Keratinocyte (primary cell): ENCODE measurements at regions not wholly inside any gene's neighbourhood (a gene's known extent, or its start where the extent isn't known, plus 50 kb on each side); places are given as distances from the start of the nearest gene placed in this dataset.

ENCODE experiments used
- DNase-seq: peaks from one replicate; pipeline ENCODE4 v3.0.0-alpha.2; 2011; ENCODE audit warnings: low read depth, missing footprints, low spot score
- FAIRE-seq: peaks from 2 replicates; lab custom pipeline; 2011; peaks lifted over from hg19 to GRCh38; lab: Jason Lieb, UNC
- H2AFZ ChIP-seq: 2 replicates; pipeline ENCODE4 v1.6.0; 2012; ENCODE audit warnings: low read length, control low read depth, inconsistent platforms; ENCODE audit not compliant: control insufficient read depth
- H3K27ac ChIP-seq: 2 replicates; pipeline ENCODE4 v1.5.1; 2011; ENCODE audit warnings: low read length; ENCODE audit not compliant: control insufficient read depth, insufficient read depth
- H3K27me3 ChIP-seq: 3 replicates; pipeline ENCODE4 v1.6.0; 2011; ENCODE audit warnings: low read length; ENCODE audit not compliant: control insufficient read depth, insufficient read depth; ENCODE audit errors: extremely low read depth
- H3K36me3 ChIP-seq, 2 experiments: 2 replicates in 1 of 2; 3 replicates in 1 of 2; pipeline ENCODE4 v1.5.1; 2011; ENCODE audit warnings: low read length in 2 of 2, mild to moderate bottlenecking in 1 of 2; ENCODE audit not compliant: control insufficient read depth in 2 of 2, insufficient read depth in 2 of 2; ENCODE audit errors: extremely low read depth in 1 of 2
- H3K4me1 ChIP-seq: 3 replicates; pipeline ENCODE4 v1.5.1; 2011; ENCODE audit warnings: low read length; ENCODE audit not compliant: control insufficient read depth, insufficient read depth; ENCODE audit errors: extremely low read depth
- H3K4me2 ChIP-seq: 3 replicates; pipeline ENCODE4 v1.6.0; 2011; ENCODE audit warnings: low read depth, low read length; ENCODE audit not compliant: control insufficient read depth, insufficient read depth; ENCODE audit errors: extremely low read depth
- H3K4me3 ChIP-seq, 3 experiments: fragments of 200-600 bp in 1 of 3; sonication (generic) in 1 of 3; 2 replicates in 2 of 3; 3 replicates in 1 of 3; pipeline ENCODE4 v1.5.1; 2011 to 2016; ENCODE audit warnings: low read length in 3 of 3, mild to moderate bottlenecking in 3 of 3, control low read depth in 2 of 3, inconsistent platforms in 1 of 3, low read depth in 1 of 3, mixed read lengths in 1 of 3, mixed run types in 1 of 3, moderate library complexity in 1 of 3; ENCODE audit not compliant: control insufficient read depth in 2 of 3, insufficient read depth in 2 of 3; ENCODE audit errors: extremely low read depth in 1 of 3
- H3K79me2 ChIP-seq: 2 replicates; pipeline ENCODE4 v1.6.0; 2012; ENCODE audit warnings: low read length; ENCODE audit not compliant: control insufficient read depth, insufficient read depth
- H3K9ac ChIP-seq: 3 replicates; pipeline ENCODE4 v1.6.0; 2011; ENCODE audit warnings: low read length; ENCODE audit not compliant: control insufficient read depth, insufficient read depth; ENCODE audit errors: extremely low read depth
- H3K9me1 ChIP-seq: 3 replicates; pipeline ENCODE4 v1.6.0; 2011; ENCODE audit warnings: low read length; ENCODE audit not compliant: control insufficient read depth, insufficient read depth; ENCODE audit errors: extremely low read depth
- H3K9me3 ChIP-seq: 2 replicates; pipeline ENCODE4 v1.5.1; 2012; ENCODE audit warnings: low read depth, low read length; ENCODE audit not compliant: control insufficient read depth
- H4K20me1 ChIP-seq: 3 replicates; pipeline ENCODE4 v1.6.0; 2011; ENCODE audit warnings: low read length; ENCODE audit not compliant: control insufficient read depth, insufficient read depth; ENCODE audit errors: extremely low read depth
- EZH2 ChIP-seq: IDR thresholded peaks from one replicate; pipeline ENCODE4 v1.6.1; 2012; ENCODE audit warnings: inconsistent platforms, mild to moderate bottlenecking, low read length, moderate library complexity
- dilution Hi-C: fragments of 300-500 bp; cut with MboI; formaldehyde crosslinking; loops from one replicate; pipeline ENCODE4 v1.7.0; 2020; ENCODE audit warnings: low sequenced_read_pairs; ENCODE audit not compliant: extremely low pct_ligation_motif_present
- TF ChIP-seq, protein P1 (sequence below), 3 experiments: IDR thresholded peaks in 1 of 3; conservative IDR thresholded peaks in 1 of 3; optimal IDR thresholded peaks in 1 of 3; 2 replicates in 2 of 3; 3 replicates in 1 of 3; pipeline versions ENCODE3 to v1.5.1; 2011; ENCODE audit warnings: low read length in 3 of 3, mild to moderate bottlenecking in 3 of 3, moderate library complexity in 2 of 3, control low read depth in 1 of 3, inconsistent platforms in 1 of 3; ENCODE audit not compliant: insufficient read depth in 2 of 3; ENCODE audit errors: extremely low read depth in 1 of 3

DNA sequence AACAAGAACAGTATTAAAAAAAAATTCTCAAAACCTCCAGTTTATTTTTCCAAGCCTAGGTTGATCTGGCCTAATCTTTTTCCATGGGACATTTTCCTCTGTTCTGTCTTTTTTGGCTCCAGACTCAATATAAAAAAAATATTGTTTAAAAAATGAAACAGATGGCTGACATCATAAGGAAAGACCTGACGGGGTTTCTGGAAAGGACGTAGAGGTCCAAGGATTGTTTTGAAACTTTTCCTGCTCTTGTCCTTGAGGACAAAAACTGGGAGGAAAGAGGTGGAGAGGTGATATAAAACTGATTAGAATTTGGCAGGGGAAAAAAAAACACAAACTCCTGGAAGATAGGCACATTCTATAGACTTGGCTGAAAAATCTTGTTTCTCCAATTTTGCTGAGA lies 211.4 kb upstream of the CDH11 start:
- Histone ChIP-seq H3K9ac (no peak overlapping the region), H3K4me3 (no peak overlapping the region), H3K4me1 (peaks cover 5% of the 10 kb centered on the region), H3K9me3 (no peaks in the 10 kb centered on the region), H3K27ac (no peak overlapping the region), H3K36me3 (no peaks in the 10 kb centered on the region), H3K27me3 (no peaks in the 10 kb centered on the region), H3K4me2 (no peak overlapping the region), H3K9me1 (no peaks in the 10 kb centered on the region), H2AFZ (no peak overlapping the region), H3K79me2 (no peaks in the 10 kb centered on the region), H4K20me1 (no peaks in the 10 kb centered on the region)
- dilution Hi-C loops = no loop called here
- TF ChIP-seq EZH2 = no peak
- TF ChIP-seq, protein P1, sequence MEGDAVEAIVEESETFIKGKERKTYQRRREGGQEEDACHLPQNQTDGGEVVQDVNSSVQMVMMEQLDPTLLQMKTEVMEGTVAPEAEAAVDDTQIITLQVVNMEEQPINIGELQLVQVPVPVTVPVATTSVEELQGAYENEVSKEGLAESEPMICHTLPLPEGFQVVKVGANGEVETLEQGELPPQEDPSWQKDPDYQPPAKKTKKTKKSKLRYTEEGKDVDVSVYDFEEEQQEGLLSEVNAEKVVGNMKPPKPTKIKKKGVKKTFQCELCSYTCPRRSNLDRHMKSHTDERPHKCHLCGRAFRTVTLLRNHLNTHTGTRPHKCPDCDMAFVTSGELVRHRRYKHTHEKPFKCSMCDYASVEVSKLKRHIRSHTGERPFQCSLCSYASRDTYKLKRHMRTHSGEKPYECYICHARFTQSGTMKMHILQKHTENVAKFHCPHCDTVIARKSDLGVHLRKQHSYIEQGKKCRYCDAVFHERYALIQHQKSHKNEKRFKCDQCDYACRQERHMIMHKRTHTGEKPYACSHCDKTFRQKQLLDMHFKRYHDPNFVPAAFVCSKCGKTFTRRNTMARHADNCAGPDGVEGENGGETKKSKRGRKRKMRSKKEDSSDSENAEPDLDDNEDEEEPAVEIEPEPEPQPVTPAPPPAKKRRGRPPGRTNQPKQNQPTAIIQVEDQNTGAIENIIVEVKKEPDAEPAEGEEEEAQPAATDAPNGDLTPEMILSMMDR (optimal IDR thresholded peaks at IDR 0.05 in 1 of 3, IDR thresholded peaks at IDR 0.05 in 1 of 3, conservative IDR thresholded peaks at IDR 0.05 in 1 of 3; ENCODE audit: extremely low read depth in 1 of 3, insufficient read depth in 2 of 3, low read length in 3 of 3) = no peak
- DNase-seq (no peak), FAIRE-seq (no peak)

DNA sequence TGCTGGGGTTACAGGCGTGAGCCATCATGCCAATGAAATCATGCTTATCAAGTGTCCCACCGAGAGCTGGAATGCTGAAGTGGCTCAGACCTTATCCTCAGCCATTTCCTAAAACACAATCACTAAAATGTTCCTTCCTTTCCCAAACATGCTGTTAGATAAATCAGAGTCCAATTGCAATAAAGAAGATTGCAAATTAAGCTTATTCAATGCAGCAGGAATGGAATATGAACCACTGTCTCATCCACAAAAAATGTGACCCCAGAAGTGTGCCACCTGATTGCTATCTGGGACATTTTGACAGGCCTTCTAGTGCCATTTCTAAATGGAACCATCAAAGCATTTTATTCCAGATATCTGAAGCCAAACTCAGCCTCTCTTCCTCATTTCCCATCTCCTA lies 205.5 kb upstream of the CDH11 start:
- H3K9me1 ChIP-seq = no peaks in the 10 kb centered on the region
- H4K20me1 ChIP-seq = no peaks in the 10 kb centered on the region
- H3K9me3 ChIP-seq = no peaks in the 10 kb centered on the region
- H3K4me1 ChIP-seq = no peaks in the 10 kb centered on the region
- H3K27me3 ChIP-seq = no peaks in the 10 kb centered on the region
- H3K79me2 ChIP-seq = no peaks in the 10 kb centered on the region
- FAIRE-seq (no peak), DNase-seq (no peak)
- no peak overlapping the region for H2AFZ ChIP-seq
- TF ChIP-seq EZH2 = no peak
- TF ChIP-seq, protein P1 (optimal IDR thresholded peaks at IDR 0.05 in 1 of 3, IDR thresholded peaks at IDR 0.05 in 1 of 3, conservative IDR thresholded peaks at IDR 0.05 in 1 of 3; ENCODE audit: extremely low read depth in 1 of 3, insufficient read depth in 2 of 3, low read length in 3 of 3) = no peak
- H3K4me2 ChIP-seq = no peak overlapping the region
- no peaks in the 10 kb centered on the region for H3K36me3 ChIP-seq
- no peak overlapping the region for H3K4me3 ChIP-seq
- dilution Hi-C loops = no loop called here
- no peak overlapping the region for H3K27ac ChIP-seq
- no peak overlapping the region for H3K9ac ChIP-seq
